Kidney glomerular epithelial cell (primary cell): ENCODE measurements at regions not wholly inside any gene's neighbourhood (a gene's known extent, or its start where the extent isn't known, plus 50 kb on each side); places are given as distances from the start of the nearest gene placed in this dataset.
"Not testable (repeated sequence)": the region's sequence is repeated elsewhere in the genome, so short reads cannot be mapped to it uniquely, and the experiment has no call there.

ENCODE experiments used
- DNase-seq: peaks from one replicate; lab custom pipeline; 2025; lab: John Stamatoyannopoulos, UW

DNA sequence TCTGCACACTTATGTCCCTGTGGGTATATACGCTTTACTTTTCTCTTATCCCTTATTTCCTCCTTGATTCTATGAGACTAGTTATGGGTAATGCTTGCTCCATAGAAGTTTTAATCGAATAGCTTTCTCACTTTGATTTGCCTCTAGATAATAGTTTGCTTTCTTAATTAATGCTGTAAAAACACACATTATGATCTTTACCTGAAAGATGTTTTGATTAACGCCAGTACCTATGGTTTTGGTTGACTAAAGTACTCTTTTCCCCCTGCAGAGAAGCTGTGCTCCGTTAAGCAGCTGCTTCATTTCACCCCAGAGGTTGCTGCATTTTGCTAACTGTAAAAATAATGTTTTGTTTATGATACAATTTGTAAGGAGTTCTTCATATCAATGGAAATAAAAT lies 362.3 kb downstream of the FLRT2 start:
- no peak for DNase-seq

DNA sequence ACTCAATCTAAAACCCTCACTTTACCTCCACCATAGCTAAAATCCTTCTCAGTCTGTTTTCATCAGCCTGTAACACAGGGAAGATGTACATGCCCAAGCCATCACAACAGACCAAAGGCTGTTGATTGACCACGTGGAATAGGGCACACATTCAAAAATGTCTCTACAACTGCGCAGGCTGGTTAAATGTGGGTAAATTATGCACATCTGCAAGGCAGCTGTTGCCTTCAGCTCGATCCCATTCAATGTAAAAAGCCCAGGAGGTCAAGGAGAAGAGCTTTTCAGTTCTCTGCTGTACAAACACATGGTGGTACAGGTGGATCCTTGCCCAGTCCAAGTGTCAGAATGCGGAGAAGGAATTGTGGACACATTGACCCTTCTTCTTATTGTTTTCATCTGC lies 354.0 kb downstream of the FLRT2 start:
- no peak for DNase-seq

DNA sequence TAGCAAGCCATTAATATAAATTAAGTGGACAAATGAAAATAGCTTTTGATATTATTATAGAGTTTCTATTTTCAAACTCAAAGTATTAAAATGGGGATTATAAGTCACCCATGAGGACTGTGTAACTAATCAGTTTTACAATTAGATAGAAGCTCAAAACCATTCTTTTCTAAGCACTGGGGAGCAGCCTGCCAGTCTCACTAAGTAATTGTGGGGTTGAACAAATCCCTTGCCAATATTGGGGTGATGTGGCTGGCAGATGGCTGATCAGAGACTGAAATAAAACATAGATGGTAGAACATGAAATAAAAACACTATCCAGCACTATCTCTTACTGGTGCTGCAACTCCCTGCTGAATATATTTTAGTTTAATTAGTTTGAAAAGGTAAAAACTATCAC lies 353.2 kb downstream of the FLRT2 start:
- DNase-seq: no peak

DNA sequence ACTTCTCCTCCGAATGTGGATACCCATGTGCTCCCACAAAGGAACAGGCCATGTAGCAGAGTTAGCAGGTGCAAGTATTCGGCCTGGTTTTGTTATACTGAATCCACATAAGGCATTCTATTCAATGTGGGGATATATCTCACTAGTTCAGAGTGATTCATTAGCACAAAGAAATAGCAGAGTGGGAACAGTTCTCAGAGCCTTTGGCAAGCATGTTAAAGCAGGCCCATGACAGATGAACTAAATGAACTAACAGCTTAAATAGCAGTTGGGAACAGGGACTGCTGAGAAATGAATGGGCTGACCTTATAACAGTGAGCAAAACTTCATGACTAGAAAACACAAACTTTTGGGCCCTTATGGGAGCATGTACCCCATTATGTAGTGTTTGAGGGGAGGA lies 352.0 kb downstream of the FLRT2 start:
- no peak for DNase-seq

DNA sequence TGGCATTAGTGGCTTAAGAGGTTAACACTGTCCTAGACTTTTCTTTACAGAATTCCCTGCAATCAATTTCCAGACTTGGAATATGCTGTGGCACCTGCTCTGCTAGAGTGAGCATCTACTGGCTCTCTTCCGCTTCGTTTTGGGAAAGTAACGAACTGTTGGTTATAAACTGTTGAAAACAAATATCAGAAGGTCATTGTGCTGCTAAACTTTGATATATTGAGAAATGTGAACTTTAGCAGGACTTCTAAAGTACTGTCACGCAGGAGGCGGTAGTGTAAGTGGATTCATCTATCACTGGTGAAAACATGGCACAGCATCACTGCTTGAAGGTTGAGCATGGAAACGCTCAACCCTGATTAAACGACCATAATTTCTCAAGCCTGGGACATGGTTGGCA lies 348.9 kb downstream of the FLRT2 start:
- DNase-seq: no peak

DNA sequence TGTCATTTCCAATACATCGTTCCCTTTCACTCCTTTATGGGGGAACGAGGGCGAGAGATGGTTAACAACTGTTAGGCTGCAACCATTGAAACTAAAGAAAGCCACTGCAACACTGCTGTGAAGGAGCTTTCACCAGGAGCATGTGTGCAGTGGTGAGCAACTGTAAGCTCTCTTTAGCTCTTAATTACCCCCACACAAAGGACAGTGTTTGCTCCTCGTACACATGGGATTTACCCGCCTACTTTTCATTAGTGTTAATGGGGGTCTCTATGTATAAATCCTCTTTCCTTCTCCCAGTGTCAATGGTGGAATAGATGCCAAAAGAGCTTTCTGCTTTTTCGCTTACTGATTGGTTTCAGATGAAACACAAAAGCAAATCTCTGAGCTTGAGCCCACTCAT lies 343.1 kb downstream of the FLRT2 start:
- no peak for DNase-seq

DNA sequence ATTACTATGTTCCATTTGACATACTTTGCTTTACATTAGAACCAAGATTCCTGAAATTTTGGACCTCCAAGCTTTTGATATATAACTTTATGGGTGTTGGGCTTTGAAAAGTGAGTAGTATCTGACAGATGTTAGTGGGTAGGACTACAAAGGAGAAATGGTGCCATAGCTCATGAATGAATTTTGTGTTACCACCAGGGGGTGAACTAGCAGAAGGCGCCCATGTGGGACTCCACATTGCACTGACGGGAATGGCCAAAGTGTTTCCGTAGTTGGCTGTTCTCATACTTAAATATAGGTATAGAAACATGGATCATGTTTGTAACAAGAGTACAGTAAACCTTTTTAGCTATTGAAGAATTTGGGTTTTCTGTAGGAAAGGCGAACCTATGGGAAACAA lies 337.5 kb downstream of the FLRT2 start:
- DNase-seq: no peak

DNA sequence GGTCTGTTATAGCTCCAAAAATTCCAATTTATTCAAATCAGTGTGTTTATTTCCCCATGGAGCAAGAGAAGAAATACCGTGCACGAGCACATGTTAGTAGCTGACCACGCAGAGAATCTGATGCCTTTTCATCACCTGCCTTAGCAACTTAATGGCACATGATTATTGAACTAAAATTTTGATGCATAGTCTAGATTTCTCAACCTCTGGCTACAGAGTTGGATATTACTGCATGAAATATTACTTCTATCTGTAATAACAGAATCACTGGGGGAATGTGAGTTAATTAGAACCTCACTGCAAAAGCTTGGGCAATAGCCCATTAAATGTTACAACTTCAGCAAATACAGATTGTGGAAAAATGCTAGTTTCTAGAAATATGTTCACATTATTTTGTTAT lies 335.8 kb downstream of the FLRT2 start:
- DNase-seq: no peak

DNA sequence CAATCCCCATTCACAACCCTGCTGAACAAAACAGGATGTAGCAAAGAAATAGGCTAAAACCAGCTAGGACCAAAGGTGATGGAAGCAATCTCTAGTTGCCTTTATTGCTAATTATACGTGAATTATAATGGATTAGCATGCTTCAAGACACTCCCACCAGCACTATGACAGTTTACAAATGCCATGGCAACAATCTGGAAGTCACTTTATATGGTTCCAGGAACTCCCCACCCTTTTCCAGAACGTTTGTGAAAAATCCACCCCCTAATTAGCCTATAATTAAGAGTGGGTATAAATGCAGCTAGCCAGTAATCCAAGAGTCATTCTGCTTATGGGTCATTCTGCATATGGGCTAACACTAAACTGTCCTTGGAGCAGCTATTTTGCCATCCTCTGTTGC lies 328.7 kb downstream of the FLRT2 start:
- no peak for DNase-seq

DNA sequence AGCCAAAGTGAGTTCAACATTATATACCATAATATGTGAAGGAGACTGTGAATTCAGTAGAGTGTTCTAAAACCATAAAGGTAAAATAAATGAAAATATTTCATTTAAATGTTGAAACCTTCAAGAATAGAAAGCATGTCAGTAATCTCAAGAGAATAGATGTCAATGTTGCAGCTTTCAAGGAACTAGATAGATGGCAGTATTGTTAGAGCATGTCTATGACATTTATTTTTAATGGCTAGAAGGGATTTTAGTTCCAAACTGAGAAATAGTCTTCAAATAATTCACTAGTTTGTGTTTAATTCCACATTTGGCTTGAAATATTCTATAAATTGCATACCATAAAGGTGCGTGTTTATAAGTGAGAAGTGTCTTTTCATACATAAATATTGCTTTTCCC lies 326.5 kb downstream of the FLRT2 start:
- DNase-seq: no peak

DNA sequence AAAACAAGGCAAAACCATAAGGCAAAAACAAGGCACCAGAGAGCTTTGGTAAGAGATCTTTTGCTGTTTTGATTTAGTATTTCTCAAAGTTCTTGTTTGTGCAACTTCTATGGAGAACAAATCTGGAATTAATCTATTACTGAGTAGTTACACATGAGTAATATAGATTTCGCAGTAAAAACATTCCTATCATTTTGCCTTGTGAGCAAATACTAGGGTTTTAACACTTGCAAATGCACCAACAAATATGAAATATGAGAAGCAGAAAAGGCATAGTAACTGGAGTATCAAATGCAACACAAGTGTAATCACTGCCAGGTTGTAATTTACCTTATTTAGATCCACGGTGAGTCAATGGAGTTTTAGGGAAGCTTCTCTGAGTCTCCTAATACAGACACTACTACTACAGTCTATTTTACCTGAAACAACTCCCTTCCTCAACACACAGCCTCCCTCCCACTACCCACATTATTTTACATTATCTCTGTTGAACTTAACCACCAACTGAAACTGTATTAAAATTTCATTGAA lies 324.1 kb downstream of the FLRT2 start:
- DNase-seq: no peak

DNA sequence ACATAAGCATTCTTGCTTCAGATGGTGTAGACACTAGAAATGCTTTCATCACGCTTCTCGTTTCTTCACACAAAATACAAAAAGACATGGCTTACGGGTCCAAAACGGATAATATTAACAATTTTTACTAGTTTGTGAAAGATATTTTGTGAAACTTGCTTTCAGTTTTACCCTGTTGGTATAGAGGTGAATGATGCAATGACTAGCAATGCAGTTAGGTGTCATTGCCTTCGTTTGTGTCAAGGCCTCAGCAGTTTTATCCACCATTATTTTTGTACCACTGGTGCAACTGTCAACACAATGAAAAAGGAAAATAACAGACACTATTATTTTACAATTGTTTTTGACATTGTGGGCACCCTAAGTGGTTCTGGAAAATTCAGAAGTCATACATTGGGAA lies 323.0 kb downstream of the FLRT2 start:
- DNase-seq: no peak

DNA sequence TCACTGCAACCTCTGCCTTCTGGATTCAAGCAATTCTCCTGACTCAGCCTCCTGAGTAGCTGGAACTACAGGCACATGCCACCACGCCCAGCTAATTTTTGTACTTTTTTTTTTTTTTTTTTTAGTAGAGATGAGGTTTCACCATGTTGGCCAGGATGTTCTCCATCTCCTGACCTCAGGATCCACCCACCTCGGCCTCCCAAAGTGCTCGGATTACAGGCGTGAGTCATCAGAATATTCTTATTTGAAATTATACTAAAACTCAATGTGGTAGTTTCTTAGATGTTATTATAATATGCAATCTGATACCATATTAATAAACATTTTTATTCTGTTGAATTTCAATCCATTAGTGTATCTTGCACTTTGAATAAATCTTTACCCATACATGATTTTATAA lies 322.2 kb downstream of the FLRT2 start:
- not testable (repeated sequence) for DNase-seq

DNA sequence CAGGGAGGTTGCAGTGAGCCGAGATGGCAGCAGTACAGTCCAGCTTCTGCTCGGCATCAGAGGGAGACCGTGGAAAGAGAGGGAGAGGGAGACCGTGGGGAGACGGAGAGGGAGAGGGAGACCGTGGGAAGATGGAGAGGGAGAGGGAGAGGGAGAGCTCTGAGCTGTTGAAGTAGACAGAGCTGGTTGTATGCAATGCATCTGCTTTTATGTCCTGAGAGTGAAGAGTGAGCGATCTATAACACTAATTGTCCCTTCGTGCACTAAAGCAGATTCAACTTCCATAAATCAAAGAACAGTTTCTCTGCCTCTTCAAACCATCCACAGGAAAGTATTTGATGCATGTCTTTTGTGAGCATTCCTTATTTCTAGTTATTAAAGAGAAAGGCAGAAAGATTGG lies 300.6 kb downstream of the FLRT2 start:
- not testable (repeated sequence) for DNase-seq

DNA sequence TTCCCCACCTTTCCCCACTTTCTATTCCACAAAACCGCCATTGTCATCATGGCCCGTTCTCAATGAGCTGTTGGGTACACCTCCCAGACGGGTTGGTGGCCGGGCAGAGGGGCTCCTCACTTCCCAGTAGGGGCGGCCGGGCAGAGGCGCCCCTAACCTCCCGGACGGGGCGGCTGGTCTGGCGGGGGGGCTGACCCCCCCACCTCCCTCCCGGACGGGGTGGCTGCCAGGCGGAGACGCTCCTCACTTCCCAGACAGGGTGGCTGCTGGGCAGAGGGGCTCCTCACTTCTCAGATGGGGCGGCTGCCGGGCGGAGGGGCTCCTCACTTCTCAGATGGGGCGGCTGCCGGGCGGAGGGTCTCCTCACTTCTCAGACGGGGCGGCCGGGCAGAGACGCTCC lies 299.7 kb downstream of the FLRT2 start:
- DNase-seq: not testable (repeated sequence)

DNA sequence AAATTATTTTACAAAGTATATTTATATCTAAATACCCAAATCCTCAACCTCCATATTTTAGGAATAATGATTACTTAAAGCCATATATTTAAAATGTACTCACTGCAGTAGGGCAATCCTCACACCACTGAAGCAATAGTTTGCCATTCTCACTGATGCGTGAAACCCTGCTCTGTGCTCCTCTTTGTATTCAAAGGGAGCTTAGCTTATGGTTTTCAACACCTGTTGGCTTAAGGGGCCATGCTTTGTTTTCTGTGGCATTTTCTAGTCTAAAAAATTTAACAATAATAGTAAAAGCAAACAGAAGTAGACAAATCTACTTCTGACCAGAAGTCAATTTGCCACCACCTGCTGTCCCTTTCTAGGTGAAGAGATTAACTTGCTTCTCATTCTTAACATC lies 294.6 kb downstream of the FLRT2 start:
- no peak for DNase-seq

DNA sequence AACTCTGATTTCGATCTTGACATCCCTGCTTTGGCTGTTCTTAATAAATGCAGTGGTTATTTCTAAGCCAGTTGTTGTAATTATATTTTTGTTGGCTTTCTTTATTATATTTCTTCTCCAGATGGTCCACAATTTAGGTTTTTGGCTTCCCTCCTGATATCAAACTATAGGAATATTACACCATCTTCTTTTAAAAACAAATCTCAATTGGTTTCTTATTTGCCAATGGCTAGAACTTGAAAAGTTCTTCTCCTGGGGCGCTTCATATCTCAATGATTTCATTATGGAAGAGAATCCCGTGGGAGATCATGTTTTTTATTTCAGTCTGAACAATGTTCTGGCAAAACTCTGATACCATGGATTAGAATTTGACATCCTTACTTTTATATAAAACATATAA lies 292.3 kb downstream of the FLRT2 start:
- DNase-seq: no peak

DNA sequence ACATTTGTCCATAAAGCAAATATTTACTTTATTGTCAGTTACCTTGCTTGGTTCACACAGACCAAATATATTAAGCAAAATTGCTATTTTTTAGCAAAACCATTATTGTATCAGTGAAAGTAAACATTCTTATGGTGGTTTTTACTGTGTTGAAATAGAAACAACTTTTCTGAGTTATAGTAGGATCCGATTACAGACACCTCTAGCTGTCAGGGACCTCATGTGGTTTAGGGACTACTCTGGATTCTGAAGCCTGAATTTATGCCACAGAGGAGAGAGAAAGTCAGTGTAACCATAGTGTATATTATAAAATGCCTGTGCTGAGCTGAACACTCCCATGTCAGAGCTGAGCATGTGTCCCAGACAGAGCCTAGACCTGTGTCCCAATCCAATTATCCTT lies 287.5 kb downstream of the FLRT2 start:
- no peak for DNase-seq

DNA sequence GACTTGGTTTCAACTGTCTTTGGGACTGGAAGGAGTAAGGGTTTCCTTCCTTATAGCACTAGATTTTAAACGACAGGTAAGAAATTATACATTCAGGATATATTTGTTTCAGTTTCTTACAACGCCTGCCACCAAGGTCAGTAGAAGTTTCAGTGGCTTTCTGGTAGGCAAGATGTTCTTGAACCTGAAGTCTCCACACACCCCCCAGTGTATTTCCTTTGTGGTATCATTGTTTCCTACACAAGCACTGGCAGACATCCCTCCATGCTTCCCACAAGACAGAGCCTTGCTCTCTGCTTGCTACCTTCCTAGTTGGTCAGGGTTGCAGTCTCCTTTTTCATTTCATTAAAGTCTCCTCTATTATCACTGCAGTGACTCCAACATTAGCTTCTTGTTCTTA lies 283.1 kb downstream of the FLRT2 start:
- no peak for DNase-seq

DNA sequence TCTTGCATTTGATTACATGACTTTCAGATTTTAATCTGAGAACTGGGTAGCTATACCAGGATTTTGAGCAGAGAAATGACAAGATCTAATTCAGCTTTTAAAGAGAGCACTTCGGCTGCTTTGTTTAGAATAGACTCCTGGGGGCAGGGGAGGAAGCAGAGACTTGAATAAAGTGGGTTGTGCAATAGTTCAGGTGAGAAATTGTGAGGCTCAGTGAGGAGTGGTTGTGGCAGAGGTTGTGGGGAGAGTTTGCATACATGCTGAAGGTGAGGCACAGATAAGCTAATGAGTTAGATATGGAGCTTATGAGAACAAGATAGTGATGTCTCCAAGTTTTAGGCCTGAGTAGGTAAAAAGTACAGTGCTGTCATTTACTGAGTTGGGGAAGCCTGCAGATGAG lies 281.4 kb downstream of the FLRT2 start:
- no peak for DNase-seq

DNA sequence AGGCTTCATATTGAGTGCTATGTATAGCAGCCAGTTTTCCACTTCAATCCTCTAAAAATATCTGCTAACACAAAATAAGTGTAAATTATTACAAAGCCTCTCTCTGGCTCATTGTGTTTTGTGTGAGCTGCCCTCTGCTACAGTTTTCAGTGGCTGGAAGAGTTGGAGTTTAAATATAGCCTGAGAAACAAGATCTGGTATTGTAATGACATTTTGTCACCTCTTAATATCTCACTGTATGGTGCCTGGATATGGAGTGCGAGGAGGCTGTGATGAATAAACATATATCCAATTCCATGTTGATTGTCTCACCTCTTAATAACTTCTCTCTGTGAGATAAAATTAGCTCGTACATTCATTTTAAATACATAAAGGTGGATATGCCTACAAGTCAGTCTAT lies 269.7 kb downstream of the FLRT2 start:
- no peak for DNase-seq

DNA sequence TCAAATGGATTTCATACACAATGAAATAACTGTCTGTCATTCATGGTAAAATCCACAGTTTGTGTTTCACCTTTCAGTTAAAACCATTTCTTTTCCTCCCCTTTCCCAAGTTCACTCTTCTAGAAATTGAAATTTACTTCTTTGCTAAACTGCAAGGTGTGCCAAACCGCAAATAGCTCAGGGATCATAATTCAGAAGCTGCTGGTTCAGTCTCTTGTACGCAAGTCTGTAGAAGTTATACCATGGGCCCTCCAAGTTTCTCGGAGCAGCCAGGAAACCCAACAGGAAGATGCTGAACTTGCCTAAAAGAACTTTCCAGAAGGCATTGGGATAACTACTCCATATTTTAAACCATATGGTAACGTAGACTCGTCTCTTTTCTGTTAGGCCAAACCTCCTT lies 268.9 kb downstream of the FLRT2 start:
- DNase-seq: no peak

DNA sequence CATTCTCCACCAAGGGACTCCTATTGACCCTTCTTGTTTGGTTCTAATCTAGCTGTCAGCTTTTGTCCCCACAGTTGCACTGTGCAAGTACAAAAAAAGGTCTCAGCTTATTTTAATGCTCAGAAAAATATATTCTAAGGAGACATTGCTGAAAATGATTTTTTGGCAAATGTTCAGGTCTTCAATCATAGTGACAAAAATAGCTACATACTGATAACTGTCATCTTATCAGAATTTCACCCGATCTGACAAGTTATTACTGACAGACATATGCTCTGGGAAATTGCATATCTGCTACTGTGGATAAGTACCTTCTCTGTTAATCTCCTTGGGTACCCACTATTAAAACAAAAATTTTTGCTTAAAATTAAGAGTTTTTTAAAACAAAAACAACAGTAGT lies 263.6 kb downstream of the FLRT2 start:
- no peak for DNase-seq

DNA sequence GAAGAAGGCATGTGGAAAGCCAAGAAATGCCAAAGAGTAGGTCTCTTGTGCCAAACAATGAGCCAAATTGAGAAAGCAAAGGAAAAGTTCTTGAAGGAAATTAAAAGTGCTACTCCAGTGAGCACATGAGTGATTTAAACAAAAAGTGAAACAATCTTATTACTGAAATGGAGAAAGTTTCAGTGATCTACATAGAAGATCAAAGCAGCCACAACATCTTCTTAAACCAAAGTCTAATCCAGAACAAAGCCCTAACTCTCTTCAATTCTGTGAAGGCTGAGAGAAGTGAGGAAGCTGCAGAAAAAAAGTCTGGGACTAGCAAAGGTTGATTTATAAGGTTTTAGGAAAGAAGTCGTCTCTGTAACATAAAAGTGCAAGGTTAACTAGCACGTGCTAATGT lies 259.6 kb downstream of the FLRT2 start:
- no peak for DNase-seq
